EL (cell line): ENCODE measurements at regions not wholly inside any gene's neighbourhood (a gene's known extent, or its start where the extent isn't known, plus 50 kb on each side); places are given as distances from the start of the nearest gene placed in this dataset.
"Not testable (repeated sequence)": the region's sequence is repeated elsewhere in the genome, so short reads cannot be mapped to it uniquely, and the experiment has no call there.

ENCODE experiments used
- DNase-seq: peaks from one replicate; pipeline ENCODE4 v3.0.0-alpha.2; 2016

- DNase-seq, result no peak
Measured at GRCh38 chr14:61154641-61155040, 126.5 kb downstream of the TMEM30B start.

- DNase-seq, result no peak
Measured at GRCh38 chr14:61153914-61154545, 127.1 kb downstream of the TMEM30B start.

- DNase-seq, result peak; percentile 50
Measured at GRCh38 chr14:61153431-61153830, 127.7 kb downstream of the TMEM30B start.

DNA sequence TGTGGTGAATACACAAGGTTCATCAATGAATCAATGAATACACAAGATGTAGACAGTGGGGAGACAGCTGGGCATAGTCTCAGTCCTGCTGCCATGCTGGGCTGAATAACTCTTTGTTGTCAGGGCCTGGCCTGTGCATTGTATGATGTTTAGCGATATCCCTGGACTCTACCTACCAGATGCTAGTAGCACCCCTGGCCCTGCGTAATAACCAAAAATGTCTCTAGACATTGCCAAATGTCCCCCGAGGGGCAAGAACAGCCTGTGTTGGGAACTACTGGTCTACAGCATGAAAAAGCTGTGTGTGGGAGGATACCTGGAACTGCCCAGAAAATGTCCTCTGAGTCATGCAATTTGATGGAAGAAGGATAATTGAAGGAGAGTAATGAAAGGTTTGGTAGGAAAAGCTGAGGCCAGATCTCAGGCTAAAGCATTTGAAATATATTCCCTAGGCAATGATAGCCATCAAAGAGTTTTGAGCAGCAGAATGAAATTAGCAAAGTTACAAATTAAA lies 128.2 kb downstream of the TMEM30B start:
- DNase-seq, result peak; percentile 43

- no peak for DNase-seq
Measured at GRCh38 chr14:61151251-61151650, 129.9 kb downstream of the TMEM30B start.

DNA sequence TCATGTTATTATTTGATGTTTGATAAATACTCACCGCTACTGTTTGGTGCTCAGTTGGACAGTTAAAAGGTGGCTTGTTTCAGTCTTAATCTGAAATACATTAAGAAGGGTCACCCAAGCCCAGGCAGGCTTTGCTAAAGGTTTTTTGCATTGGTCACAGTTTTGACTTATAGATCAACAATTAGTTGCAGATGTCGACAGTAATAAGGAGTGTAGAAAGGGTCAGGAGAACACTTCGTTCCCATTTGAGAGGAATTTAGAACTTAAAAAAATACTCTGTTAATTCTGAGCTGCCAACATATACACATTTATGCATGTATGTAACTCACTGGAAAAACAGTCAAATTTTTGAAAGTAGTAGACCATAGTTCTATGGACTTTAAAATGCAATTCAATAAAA lies 130.3 kb downstream of the TMEM30B start:
- peak; percentile 43 for DNase-seq

- no peak for DNase-seq
Measured at GRCh38 chr14:61149896-61150295, 131.2 kb downstream of the TMEM30B start.

DNA sequence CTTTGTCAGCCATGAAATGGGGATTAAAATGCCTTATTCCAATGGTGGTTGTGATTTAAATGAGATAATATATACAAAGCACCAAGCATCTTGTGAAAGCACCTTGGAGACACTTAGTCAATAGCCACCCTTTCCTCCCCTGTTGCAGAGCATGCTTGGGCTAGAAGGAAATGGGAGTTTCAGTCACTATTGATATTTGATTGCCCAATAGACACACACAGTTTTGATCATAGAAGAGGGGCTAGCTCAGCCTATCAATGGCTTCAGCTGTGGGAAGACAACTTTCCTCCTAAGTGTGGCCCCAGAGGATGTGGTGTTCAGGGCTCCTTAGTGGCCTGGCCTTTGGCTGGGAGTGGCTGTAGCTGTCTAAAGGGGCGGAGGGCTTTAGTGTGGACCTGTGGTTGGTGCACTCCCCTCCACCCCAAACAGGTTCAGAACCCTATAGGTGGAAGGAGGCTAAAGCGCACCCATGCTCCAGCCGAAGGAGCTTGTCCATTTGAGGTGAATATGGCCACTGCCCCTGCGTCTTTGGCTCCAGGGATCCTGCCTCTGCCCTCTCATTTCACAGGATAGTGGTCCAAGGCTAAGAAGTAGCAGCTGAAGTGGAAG lies 132.3 kb downstream of the TMEM30B start:
- no peak for DNase-seq

DNA sequence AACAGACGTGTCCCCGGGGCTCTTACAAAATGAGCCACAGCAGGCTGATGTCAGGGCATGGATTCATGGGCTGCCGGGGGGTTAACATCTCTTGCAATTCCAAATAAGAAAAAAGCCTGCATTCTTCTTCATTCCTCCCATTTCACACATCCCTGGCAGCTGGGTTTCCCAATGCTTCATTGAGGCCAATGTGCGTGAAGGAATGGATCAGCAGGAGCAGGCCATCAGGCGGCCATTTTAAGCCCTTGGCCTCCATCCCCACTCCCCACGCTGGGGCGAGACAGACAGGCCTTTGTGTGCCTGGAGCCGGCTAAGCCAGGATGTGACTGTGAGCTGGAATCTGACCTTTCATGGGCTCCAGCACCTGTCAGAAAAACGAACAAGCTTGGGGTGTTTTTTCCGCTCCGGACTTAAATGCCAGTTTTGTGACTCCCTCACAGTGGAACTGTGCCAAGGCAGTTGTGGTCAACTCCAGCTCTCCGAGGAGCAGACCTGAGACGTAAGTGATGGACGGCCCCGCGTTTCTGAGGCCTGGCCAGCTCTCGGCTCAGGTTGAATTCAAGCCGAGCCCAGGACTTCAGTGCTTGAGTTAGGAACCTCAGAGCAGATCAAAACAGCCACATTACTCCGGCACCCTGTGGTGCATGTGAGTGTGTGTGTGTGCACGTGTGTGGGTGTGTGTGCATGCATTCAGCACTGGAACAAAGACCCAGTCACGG lies 133.1 kb downstream of the TMEM30B start:
- DNase-seq, result peak; percentile 95

DNA sequence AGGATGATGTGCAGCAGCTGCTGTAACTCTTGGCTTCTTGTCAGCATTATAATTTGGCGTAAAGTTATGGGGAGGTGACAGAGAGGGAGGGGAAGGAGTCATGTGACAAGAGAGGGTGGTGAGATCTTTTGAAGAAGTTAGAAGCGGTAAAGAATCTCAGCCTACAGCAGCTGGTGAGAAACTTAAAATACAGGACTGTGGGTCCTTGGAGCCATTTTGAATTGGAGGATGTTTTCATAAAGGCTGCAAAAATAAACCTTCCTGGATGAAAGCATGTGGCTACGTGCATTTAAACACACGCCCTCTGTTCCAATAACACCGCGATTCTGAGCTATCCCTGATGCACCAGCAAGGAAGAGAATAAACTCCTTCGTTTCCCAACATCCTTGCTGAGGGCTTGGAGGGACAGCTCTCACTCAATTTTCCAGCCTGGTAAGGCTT lies 133.7 kb downstream of the TMEM30B start:
- peak; percentile 53 for DNase-seq

DNA sequence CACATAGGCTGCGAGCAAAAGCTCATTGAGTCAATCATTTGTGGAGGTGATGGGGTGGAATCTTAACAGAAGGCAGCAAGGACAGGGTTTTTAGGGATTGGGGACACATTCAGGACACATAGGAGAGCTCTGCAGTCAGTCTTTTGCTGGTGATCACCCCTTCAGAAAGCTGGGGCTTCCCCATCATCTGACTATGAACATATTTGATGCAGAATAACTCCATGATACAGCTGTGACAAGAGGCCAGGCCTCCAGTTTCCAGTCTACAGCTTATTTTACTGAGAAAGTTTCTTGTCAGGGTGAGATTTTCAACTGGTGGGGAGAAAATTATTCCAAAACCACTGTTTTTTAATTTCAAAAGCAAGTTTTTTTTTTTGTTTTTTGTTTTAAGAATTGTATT lies 134.2 kb downstream of the TMEM30B start:
- DNase-seq, result no peak

- peak; percentile 93 for DNase-seq
Measured at GRCh38 chr14:61145903-61146481, 135.1 kb downstream of the TMEM30B start.

- DNase-seq, result peak; percentile 91
Measured at GRCh38 chr14:61145034-61145902, 135.9 kb downstream of the TMEM30B start.

- not testable (repeated sequence) for DNase-seq
Measured at GRCh38 chr14:61144117-61145033, 136.8 kb downstream of the TMEM30B start.

DNA sequence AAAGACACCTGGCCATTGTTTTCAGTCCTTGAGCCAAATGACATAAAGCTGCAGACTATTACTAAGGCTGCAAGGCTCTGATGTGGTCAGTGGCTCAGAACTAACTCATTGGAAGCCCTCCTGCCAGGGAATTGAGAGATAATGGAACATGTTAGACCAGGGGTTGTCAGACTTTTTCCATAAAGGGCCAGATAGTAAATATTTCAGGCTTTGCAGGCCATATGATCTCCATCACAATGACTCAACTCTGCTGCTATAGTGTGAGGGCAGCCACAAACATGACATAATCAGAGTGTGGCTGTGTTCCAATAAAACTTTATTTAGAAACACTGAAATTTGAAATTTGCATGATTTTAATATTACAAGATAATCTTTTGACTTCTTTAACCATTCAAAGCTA lies 140.3 kb downstream of the TMEM30B start:
- peak; percentile 62 for DNase-seq

DNA sequence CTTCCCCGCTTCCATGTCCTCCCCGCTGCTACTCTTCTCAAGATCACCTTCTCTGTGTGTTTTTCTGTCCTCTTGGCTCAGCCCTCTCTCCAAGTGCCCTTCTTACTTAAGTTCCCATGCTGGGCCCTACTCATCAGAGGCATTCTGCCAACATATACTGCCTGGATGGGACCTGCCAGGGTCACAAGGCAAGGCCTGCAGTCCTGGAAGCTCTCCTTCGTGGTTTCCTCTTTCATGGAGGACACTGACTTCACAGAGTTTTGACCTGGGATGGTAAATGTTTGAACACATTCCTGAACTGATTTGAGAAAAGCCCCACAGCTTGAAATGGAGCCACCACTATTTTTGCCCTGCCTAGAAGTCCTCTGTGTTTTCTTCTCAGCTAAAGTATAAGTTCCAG lies 140.9 kb downstream of the TMEM30B start:
- no peak for DNase-seq

DNA sequence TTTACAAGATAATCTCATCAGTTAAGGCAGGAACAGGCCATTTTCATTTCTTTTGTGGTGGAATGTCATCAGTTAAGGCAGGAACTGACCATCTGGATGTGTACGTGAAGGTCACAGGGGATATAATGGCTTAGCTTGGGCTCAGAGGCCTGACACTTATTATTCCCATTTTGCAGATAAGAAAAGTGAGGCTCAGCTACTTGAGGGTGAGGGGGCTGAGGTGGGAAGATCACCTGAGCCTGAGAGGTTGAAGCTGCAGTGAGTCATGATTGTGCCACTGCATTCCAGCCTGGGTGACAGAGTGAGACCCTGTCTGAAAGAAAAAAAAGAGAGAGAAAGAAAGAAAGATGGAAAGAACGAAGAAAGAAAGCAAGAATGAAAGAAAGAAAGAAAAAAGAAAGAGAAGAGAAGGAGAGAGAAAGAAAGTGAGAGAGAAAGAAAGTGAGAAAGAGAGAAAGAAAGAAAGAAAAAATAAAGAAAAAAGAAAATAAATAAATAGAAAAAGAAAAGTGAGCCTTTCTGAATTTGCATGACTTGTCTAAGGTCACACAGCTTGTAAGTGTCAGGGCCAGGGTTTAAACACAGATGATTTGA lies 142.0 kb downstream of the TMEM30B start:
- DNase-seq, result no peak

GRCh38 chr14:61132894-61133293 lies 148.2 kb downstream of the TMEM30B start:
- no peak for DNase-seq

DNA sequence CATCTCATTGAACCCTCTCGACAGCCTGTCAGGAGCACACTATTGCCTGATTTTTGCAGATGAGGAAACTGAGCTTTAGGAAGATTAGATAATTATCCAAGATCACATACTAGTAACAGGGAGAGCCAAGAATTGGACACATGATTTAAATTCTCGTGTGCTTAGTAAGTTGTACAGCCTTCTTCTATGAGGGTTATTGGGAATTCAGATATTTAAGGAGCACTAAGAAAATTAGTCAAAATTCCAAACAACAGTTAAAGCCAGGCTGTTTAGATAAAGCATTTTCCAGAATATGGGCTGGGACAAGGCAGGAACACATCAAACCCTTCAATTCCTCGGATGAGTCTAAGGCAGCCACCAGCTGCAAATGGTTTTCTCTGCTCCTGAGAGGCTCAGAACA lies 148.8 kb downstream of the TMEM30B start:
- no peak for DNase-seq

- DNase-seq, result no peak
Measured at GRCh38 chr14:61130512-61131260, 149.6 kb downstream of the SLC38A6 start.
